ENCODE measurements at regions not wholly inside any gene's neighbourhood (a gene's known extent, or its start where the extent isn't known, plus 50 kb on each side); places are given as distances from the start of the nearest gene placed in this dataset.
"Not testable (repeated sequence)": the region's sequence is repeated elsewhere in the genome, so short reads cannot be mapped to it uniquely, and the experiment has no call there.

DNA sequence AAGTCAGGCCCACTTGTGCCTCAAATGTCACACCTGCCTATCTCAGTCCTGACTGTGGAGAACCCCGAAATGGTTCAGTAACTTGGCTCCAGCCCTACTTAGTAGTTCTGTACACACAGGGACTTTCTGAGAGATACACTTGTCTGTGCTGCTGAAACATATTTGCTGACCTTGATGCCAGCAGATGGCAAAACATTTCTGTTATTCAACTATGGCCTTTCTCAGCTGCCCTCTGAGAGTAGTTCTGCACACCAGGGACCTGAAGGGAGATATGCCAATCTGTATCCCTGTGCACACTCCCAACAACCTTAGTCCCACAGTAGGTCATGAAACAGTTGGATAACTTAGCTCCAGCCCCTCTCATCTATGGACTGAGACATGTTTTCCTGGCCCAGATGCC lies 1651.5 kb downstream of the LRRC4C start:
- DNase-seq = no peak

DNA sequence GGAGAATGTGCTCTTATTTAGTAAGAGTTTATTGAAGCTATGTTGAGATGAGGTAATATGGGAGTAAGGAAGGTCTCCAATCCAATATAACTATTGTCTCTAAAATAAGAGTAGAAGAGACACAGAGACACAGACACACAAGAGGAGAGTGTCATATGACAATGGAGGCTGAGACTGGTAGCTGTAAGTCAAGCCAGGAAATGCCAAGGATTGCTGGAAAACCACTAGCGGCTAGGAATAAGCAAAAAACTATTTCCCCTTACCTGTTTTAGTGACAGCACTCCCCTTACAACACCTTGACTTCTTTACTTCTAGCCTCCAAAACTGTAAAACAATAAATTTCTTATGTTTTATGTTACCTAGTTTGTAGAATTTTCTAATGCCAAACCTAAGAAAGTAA lies 1652.8 kb downstream of the LRRC4C start:
- DNase-seq = no peak

DNA sequence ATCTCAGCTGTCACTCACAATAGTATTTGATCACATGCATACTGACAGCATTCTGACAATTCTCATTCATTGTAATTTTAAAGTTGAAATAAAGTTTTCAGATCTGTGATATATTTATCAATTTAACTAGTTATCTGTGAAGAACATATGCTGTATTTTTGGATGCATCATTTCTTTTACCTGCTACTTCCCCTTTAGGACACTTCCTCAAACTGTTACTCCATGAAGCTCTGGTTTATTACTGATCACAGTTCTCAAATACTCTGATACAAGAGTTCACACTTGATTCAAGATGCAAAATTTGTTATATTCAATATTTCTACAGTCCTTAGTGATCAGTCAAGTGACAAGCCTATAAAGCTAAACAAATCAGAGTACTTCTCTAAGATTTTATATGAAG lies 1655.2 kb downstream of the LRRC4C start:
- no peak for DNase-seq

DNA sequence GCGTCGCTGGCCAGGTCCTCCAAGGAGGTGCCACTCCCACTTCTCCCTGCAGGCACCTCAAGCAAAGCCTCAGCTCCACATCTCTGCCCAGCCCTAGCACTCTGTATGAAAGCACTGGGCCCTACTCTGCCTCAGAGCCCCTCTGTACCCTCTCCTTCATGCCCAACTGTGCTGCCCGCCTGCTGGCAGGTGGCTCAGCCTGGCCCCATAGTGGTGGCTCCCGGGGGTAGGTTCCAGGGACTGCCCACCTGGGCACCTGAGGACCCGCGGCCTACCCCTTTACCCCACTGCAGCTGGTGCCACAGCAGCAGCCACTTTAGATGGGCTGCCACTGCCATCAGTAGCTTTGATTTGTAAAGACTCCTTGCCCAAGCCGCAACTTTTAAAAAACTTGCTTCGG lies 1672.8 kb downstream of the LRRC4C start:
- no peak for DNase-seq

DNA sequence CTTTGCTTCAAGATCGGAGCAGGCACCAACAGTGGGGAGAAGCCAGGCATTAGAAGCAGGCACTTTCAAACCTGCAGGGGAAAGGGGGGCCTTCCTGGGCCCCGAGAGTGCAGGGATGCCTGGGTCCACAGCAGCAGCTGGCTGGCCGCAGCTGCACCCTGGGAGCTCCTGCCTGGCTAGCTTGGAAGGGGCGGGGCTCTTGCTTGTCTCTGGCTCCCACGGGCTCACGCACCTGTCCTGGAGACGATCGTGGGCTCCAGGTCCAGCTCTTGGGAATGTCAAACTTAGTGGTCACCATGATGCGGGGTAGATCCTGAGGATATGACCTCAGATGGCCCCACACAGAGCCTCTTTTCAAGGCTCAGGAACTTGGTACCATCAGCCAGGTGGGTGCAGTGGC lies 1673.2 kb downstream of the LRRC4C start:
- no peak for DNase-seq

DNA sequence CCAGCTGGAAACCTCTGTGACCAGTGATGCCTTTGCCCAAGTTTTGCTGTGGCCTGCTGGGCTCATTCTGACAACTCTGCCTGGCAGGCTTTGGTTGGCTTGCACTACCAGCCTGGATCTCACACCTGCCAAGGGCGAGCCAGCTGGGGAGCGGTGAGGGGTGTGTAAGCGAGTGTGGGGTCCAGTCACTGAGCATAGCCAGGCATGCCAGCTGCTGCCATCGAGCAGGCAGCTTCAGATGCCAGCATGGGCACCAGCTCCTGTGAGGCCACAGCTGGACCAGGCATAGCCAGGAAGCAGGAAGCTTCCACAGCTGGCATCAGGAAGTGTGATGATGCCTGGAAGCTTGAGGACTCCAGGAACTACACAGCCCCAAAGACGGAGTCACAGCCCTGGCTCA lies 1674.6 kb downstream of the LRRC4C start:
- DNase-seq = no peak

DNA sequence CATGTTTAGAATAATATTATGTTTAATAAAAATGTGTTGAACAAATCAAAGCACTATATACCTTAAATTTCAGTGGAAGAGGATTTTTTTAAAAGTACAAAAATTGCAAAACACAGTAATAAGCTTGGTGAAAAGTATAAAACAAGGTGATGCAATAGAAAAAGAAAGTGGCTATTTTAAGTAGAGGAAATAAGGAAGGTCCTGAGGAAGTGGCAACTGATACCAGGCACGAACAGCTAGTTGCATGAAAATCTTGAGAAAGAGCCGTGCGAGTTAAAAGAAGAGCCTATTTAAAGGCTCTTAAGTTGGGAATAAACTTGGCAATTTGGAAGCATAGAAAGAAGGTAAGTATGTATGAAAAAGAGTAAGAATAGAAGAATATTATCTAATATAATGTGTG lies 1679.3 kb downstream of the LRRC4C start:
- no peak for DNase-seq

DNA sequence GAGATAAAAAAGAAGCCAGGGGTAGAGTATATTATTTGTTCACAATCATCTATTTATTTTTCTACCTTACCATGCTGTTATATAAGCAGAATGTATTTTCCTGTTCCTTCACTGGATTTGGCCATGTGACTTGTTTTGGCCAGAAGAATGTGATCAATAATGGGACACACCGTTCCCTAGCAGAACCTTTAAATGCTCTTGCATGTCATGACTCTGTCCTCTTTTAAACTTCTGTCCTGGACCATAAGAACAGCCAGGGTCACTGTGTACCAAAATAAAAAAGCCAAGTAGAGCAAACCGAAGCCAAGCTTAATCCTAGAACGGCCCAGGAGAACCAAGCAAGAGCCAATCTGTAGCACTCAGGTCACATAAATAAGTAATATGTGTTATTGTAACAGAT lies 1682.4 kb downstream of the LRRC4C start:
- no peak for DNase-seq

DNA sequence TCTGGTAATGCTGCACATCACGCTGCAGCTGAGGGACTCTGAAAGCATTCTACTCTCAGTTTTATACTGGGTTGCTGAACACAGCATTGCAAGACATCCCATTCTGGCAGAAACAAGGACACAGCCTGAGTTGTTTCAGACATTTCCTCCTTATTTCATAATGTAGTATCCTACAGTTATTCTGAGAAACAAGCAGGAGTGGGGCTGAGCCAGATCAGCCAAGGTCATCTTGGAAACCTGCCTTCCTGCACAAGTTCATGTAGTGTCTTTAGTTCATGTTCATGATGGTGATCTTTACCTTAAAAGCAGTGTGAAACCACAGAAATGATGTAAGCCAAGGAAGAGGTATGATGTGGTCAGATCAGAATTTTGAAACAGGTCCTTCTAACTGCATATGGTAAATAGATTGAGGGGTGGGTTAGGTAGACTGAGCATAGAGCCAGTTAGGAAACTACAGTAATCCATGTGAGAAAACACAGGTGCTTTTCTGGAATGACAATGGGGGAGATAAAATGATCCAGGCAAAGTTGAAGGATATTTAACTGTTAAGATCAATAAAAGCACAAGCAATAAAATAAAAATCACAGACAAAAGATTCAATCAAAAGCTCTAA lies 1686.8 kb downstream of the LRRC4C start:
- no peak for DNase-seq

DNA sequence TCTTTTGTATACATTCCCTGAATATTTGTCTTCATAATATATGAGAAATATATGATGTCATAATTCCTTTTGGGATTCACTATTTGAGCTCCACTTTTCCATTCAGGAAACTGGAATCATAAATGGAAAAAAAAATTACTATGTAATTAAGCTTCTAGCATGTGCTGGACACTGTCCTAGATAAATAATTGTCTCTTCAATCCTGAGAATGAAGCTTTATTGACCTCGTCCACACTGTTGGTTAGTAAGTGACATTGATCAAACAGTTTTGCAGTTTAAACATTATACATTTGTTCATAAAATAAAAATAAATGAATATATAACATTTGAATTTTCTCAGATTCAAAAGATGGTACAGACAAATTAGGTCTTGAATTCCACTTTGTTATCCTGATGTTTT lies 1691.2 kb downstream of the LRRC4C start:
- no peak for DNase-seq

DNA sequence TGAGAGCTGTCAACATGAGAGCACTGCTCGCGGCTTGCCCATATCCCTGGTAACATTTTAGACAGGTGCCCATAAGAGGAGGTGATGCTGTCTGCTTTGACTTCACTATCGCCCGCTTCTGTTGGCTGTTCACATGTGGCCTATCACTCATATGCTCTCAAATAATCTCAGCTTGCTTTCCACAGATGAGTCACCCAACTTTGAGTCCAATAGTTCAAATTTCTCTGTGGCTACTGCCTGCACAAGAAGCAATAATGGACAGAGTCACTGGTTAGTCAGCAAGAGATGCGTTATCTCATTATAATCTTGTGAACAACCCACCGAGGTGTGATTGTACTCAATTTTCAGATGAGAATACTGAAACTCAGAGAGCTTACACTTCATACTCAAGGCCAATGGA lies 1714.1 kb downstream of the LRRC4C start:
- no peak for DNase-seq

DNA sequence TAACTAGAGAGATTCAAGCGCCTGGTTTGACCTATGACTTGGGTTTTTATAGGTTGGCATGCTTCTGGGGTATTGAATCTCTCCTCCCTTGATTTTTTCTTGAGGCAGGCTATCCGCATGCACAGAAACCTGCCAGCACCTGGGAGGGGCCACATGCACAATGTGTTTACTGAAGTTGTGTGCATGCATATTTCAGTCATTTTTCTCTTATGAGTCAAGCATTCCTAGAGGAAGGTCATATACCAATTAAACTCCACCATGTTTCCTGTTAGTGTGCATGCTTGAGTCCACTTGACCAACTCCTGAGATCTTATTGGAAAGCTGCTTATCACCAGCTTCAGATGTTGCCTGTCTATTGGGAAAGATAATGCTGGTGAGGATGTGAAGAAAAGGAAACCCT lies 1718.4 kb downstream of the LRRC4C start:
- DNase-seq = no peak

DNA sequence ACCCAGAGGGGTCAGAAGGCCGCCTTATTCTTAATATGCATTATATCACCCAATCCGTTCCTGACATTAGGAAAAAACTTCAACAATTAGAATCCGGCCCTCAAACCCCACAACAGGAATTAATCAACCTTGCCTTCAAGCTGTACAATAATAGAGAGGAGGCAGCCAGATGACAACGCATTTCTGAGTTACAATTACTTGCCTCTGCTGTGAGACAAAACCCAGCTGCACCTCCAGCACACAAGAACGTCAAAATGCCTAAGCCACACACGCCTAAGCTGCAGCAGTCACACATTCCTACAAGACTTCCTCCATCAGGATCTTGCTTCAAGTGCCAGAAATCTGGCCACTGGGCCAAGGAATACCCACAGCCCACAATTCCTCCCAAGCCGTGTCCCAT lies 1723.1 kb downstream of the LRRC4C start:
- DNase-seq = not testable (repeated sequence)

DNA sequence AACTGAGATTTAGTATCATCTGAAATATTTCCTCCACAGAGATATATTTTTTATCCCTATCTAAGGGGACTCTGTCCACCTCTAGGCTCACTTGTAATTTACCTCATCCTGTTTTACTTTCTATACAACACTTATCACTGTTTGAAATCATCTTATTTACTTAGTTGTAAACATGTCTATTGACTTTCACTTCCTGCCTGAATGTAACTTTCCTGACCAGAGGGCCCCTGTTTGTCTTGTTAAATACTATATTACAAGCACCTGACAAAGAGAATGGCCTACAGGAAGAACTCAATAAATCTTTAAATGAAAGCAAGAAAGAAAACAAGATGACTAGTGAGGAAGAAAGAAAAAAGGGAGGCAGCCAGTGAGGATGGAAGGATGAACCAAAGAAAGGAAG lies 1727.5 kb downstream of the LRRC4C start:
- DNase-seq = no peak

DNA sequence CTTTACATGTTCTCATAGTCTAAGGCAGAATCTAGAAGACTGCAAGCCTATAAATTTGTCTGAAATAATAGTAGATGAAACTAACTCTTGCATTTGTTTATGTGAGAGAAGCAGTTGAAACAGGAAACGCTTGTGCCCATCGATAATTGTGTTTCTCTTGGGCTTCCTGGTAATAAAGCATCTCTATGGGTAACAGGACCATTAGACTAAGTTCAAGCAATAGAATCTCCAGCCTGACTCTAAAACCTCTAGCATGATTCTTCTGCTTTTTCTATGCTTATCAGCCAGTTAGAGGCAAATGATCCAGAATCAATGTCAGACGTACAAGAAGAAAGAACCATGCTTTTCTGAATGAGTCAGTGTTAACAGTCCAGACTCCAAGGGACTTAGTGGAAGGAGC lies 1734.4 kb downstream of the LRRC4C start:
- DNase-seq = no peak

DNA sequence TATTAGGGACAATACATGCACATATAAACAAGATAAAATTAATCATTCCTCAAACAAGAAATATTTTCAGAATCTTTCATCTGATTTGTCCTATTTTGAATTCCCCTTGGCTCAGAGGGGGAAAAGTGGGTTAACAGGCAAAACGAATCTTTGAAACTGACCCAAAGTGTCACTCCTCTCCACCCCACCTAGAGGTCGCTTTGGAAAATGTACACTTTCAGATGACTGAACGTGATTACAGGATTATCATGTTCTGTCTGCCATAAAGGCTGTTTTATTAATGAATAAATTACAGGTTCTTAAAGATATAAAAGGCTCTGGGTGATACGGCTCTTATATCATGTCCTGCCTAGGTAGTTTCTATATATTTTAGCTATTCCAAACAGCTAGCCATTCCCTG lies 1735.0 kb downstream of the LRRC4C start:
- no peak for DNase-seq

DNA sequence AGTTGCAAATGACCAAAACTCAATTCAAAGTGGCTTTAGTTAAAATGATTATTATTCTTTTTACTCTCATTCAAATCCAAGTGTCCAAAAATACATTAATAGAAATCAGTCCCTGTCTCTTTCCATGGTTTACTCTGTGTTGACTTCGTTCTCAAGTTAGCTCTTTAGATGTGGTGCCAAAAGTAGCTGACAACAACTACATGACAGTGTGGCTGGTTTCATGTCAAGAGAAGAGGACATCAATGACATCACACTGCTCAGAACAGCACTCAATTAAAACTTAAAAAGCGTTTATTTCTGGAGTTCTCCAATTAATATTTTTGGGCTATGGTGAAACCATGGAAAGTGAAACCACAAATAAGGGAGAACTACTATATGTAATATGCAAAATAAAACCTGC lies 1746.9 kb downstream of the LRRC4C start:
- no peak for DNase-seq

DNA sequence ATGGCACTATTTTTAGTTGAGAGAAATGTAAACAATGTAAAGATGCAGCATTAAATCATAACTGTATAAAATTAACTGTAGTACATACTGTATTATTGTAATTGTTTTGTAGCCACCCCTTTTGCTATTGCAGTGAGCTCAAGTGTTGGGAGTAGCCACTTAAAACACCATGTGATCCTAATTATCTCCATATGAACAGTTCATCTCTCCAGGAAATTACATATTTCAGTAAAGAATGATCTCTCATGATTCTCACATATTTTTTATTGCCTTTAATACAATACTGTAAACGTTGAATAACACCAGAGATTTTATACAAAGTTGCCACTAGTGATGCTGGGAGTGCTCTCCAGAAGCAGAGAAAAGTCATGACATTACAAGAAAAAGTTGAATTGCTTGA lies 1768.6 kb downstream of the LRRC4C start:
- no peak for DNase-seq

DNA sequence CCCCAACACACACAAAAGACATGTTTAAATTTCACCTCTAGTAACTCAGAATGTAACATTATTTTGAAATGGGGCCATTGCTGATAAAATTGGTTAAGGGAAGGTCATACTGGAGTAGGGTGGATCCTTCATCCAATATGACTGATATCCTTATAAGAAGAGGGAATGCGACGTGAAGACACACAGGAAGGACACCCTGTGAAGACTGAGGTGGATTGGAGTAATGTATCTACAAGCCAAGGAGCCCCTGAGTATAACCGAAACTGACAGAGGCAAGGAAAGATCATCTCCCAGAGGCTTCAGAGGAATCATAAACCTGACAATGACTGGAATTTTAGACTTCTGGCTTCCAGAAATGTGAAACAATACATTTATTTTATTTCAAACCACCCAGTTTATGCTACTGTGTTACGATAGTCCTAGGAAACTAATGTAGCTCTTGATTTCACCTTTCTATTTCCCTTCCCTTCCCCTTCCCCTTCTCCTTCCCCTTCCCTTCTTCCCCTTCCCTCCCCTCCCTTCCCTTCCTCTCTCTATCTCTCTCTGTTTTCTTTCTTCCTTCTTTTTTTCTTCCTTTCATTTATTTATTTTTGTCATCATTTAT lies 1775.4 kb downstream of the LRRC4C start:
- no peak for DNase-seq

DNA sequence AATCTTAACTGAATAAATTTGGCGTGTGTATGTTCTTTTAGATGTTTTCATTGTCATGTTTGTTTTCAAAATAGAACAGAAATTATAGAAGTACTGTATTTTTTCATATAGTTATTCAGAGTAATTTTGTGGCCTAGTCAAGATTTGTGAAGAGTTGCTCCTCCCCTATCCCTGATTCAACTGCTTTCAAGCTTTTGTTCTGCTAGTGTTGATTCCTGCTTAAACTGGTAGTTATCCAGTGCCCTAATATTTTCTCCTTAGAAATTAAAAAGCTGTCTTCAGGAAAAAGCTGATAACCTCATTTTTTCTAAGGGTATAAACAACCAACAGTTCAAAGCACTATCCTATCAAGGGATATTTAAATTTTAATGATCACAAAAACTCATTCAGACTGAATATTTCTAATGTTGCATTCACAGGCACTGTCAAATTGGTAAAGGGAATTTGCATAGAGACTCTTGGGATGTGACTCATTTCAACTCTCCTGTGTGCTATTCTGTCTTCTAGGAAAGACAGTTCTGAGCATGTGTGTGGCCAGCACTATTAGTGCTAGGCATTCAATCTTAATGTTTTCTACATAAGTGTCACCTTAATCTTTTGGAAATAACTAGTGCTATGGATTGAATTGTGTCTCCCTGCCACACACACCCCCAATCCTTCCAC lies 1776.0 kb downstream of the LRRC4C start:
- DNase-seq = no peak

DNA sequence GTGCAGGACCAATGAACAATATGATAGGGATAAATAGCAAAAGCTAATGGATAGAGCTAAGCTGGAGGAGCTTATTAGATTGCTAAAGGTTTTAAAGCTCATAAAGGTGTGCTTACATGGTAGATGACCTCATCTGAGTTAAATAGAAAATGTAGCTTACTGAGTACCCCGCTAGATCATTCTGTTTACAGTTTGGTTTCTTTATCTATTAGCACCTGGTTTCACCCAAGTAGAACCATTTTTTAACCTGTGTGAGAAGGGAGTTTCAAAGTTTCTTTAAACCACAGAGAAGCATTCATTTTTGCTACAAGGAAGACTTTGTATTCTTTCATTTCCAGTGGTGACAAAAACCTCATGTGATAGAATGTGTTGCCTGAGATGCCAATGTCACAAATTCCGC lies 1778.0 kb downstream of the LRRC4C start:
- no peak for DNase-seq

DNA sequence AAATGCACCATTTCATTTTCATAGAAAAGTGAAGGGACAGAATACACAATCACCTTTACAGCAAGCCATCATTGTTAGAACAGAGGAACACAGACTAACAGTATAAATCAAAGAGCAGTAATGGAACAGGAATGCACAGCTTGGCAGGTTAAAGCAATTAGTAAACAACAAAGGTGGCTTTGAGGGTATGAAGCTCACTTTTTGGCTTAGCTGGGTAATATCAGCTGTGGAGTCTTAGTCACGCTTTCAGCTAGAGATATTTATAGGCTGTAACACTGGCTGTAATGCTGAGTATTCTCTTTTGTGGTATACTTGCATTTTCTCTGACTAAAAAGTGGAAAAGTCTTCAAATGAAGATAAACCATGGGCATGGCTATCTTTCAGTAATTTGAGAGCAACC lies 1780.5 kb downstream of the LRRC4C start:
- DNase-seq = no peak

DNA sequence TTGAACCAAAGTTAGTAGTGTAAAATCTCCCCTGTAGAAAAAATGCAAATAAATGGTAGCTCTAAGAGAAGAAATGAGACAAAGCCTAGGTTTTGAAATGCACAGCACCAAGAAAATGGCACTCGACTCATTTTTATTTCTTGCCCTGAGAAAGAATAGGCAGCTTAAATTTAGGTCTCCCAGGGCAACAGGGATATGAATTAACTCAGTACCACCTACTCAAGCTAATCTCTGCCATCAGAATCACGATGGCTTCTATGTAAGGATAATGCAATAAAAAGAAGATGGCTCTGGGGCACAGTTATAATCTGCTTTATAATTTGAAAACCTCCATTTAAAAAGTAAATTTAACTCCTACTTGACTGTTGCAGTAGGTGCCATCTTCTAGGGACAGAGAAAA lies 1784.3 kb downstream of the LRRC4C start:
- no peak for DNase-seq

DNA sequence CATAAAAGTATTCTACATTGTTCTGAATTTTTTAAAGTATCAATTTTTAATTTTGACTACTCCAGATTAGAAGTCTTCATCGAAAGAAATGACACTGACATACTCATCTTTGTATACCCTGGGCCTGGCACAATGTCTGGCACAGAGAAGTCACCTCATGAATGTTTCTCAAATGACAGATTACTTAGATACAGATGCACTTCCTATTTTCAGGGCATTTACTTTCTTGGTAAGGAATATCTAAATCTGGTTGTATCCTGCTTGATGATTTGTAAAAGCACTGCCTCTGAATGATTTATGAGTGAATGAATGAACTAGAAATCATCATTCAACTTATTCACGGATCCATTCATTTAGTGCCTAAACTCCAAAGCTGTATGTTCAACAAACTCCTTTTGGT lies 1784.7 kb downstream of the LRRC4C start:
- DNase-seq = no peak

DNA sequence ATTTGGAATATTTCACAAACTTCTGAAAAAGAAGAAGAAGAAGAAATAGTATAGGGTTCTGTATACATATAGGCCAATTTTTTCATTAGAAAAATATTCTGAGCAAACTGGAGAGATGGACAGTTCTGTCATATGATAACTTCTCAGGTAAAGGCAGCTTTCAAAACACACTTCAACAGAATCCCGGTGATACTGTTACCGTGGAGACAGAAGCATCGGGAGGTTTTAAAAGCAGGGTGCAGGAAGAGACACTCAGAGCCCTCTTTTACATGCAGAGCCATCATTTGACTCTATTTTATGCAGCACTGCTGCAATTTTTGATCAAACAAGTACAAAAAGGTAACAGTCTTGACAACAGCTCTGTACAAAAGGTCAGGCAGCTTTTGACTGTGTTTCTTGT lies 1785.4 kb downstream of the LRRC4C start:
- no peak for DNase-seq
